ENCODE measurements at regions not wholly inside any gene's neighbourhood (a gene's known extent, or its start where the extent isn't known, plus 50 kb on each side); places are given as distances from the start of the nearest gene placed in this dataset.
"Not testable (repeated sequence)": the region's sequence is repeated elsewhere in the genome, so short reads cannot be mapped to it uniquely, and the experiment has no call there.

- DNase-seq (ENCODE audit: low spot score): no peak
These were observed 305.4 kb upstream of the PODXL start for GRCh38 chr7:131861620-131862346.

- DNase-seq (ENCODE audit: low spot score): peak; percentile 92
These were observed 302.9 kb upstream of the PODXL start for GRCh38 chr7:131859147-131859821.

GRCh38 chr7:131858611-131859010, 302.2 kb upstream of the PODXL start:
- no peak for DNase-seq (ENCODE audit: low spot score)

GRCh38 chr7:131849472-131849871, 293.0 kb upstream of the PODXL start:
- DNase-seq (ENCODE audit: low spot score): no peak

GRCh38 chr7:131848033-131848432, 291.6 kb upstream of the PODXL start:
- DNase-seq (ENCODE audit: low spot score): no peak

- DNase-seq (ENCODE audit: low spot score): no peak
These were observed 289.3 kb upstream of the PODXL start for GRCh38 chr7:131845573-131846314.

GRCh38 chr7:131844369-131844768, 287.9 kb upstream of the PODXL start:
- no peak for DNase-seq (ENCODE audit: low spot score)

- peak; percentile 32 for DNase-seq (ENCODE audit: low spot score)
These were observed 287.5 kb upstream of the PODXL start for GRCh38 chr7:131843898-131844331.

GRCh38 chr7:131839967-131840690, 283.7 kb upstream of the PODXL start:
- DNase-seq (ENCODE audit: low spot score): no peak

GRCh38 chr7:131836733-131837132, 280.3 kb upstream of the PODXL start:
- no peak for DNase-seq (ENCODE audit: low spot score)

GRCh38 chr7:131835141-131835540, 278.7 kb upstream of the PODXL start:
- no peak for DNase-seq (ENCODE audit: low spot score)

- DNase-seq (ENCODE audit: low spot score): no peak
These were observed 274.3 kb upstream of the PODXL start for GRCh38 chr7:131830681-131831080.

- DNase-seq (ENCODE audit: low spot score): no peak
These were observed 273.6 kb upstream of the PODXL start for GRCh38 chr7:131829947-131830558.

GRCh38 chr7:131827421-131827820, 271.0 kb upstream of the PODXL start:
- no peak for DNase-seq (ENCODE audit: low spot score)

- DNase-seq (ENCODE audit: low spot score): no peak
These were observed 270.5 kb upstream of the PODXL start for GRCh38 chr7:131826960-131827359.

GRCh38 chr7:131823961-131824440, 267.6 kb upstream of the PODXL start:
- DNase-seq (ENCODE audit: low spot score): not testable (repeated sequence)

- no peak for DNase-seq (ENCODE audit: low spot score)
These were observed 263.5 kb upstream of the PODXL start for GRCh38 chr7:131819891-131820290.

GRCh38 chr7:131816391-131817007, 260.1 kb upstream of the PODXL start:
- DNase-seq (ENCODE audit: low spot score): no peak

GRCh38 chr7:131808736-131809135, 252.3 kb upstream of the PODXL start:
- no peak for DNase-seq (ENCODE audit: low spot score)

- not testable (repeated sequence) for DNase-seq (ENCODE audit: low spot score)
These were observed 251.7 kb upstream of the PODXL start for GRCh38 chr7:131808156-131808555.

- DNase-seq (ENCODE audit: low spot score): no peak
These were observed 247.4 kb upstream of the PODXL start for GRCh38 chr7:131803816-131804215.

Data from AG20443 (cell line).